Mesothelial cell of epicardium (in vitro differentiated cells): ENCODE measurements at regions not wholly inside any gene's neighbourhood (a gene's known extent, or its start where the extent isn't known, plus 50 kb on each side); places are given as distances from the start of the nearest gene placed in this dataset.

Experiments
- DNase-seq, 2 experiments: peaks; one replicate each; pipeline ENCODE4 v3.0.0; 2021; ENCODE audit warnings: low spot score in 2 of 2; ENCODE audit not compliant: unreplicated experiment in 2 of 2
- H3K27ac Mint-ChIP-seq: 2 replicates; pipeline ENCODE4 v1.8.0; 2021; ENCODE audit warnings: mixed read lengths
- H3K27me3 Mint-ChIP-seq: 2 replicates; pipeline ENCODE4 v1.8.0; 2021; ENCODE audit warnings: low read depth, mixed read lengths
- H3K36me3 Mint-ChIP-seq: 2 replicates; pipeline ENCODE4 v1.8.0; 2021; ENCODE audit warnings: mixed read lengths
- H3K4me1 Mint-ChIP-seq: 2 replicates; pipeline ENCODE4 v1.8.0; 2021; ENCODE audit warnings: mixed read lengths
- H3K4me3 Mint-ChIP-seq: 2 replicates; pipeline ENCODE4 v1.8.0; 2021; ENCODE audit warnings: mild to moderate bottlenecking, moderate library complexity, mixed read lengths
- H3K9me3 Mint-ChIP-seq: 2 replicates; pipeline ENCODE4 v1.8.0; 2021; ENCODE audit warnings: mixed read lengths
- CTCF ChIP-seq: fragments of 200-600 bp; sonication (generic); IDR thresholded peaks from one replicate; pipeline ENCODE4 v1.5.0; 2021; ENCODE audit warnings: antibody characterized with exemption; ENCODE audit not compliant: unreplicated experiment

GRCh38 chr3:23068016-23068728 lies 135.0 kb upstream of the UBE2E2 start:
- Mint-ChIP-seq H3K27me3 (no peaks in the 10 kb centered on the region), H3K36me3 (no peaks in the 10 kb centered on the region), H3K4me3 (no peak overlapping the region), H3K9me3 (no peaks in the 10 kb centered on the region), H3K4me1 (no peaks in the 10 kb centered on the region), H3K27ac (no peak overlapping the region)
- no peak for TF ChIP-seq CTCF
- no peak for DNase-seq

DNA sequence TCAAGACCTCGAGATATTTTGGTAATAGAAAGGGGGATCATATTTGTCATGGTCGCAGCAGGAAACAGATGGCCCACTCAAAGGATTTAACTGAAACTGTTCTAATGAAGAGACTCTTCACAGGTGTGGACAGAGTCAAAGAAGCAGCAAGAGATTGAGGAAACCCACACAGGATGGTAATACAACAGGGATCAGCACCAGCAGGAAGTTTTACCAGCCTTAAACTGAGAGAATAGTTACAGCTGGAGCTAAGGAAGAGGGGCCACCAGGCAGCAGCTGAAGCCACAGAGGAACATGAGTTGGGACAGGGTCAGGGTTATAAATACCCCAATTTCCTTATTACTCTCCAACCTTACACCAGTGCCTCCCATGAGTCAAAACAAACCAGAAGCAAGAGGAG lies 131.8 kb upstream of the UBE2E2 start:
- no peaks in the 10 kb centered on the region for H3K27me3 Mint-ChIP-seq
- H3K27ac Mint-ChIP-seq: no peak overlapping the region
- DNase-seq: no peak
- TF ChIP-seq CTCF: no peak
- no peaks in the 10 kb centered on the region for H3K9me3 Mint-ChIP-seq
- H3K4me1 Mint-ChIP-seq: peaks cover 10% of the 10 kb centered on the region
- H3K4me3 Mint-ChIP-seq: no peak overlapping the region
- no peaks in the 10 kb centered on the region for H3K36me3 Mint-ChIP-seq

- H3K27ac Mint-ChIP-seq: no peak overlapping the region
- DNase-seq: no peak
- no peaks in the 10 kb centered on the region for H3K36me3 Mint-ChIP-seq
- TF ChIP-seq CTCF: no peak
- no peaks in the 10 kb centered on the region for H3K27me3 Mint-ChIP-seq
- peaks cover 14% of the 10 kb centered on the region for H3K4me1 Mint-ChIP-seq
- H3K4me3 Mint-ChIP-seq: no peak overlapping the region
- H3K9me3 Mint-ChIP-seq: no peaks in the 10 kb centered on the region
These were observed 131.4 kb upstream of the UBE2E2 start for GRCh38 chr3:23071758-23072157.

- no peak for DNase-seq
- peaks cover 23% of the 10 kb centered on the region for H3K4me1 Mint-ChIP-seq
- no peak for TF ChIP-seq CTCF
These were observed 130.4 kb upstream of the UBE2E2 start for GRCh38 chr3:23072693-23073092.

DNA sequence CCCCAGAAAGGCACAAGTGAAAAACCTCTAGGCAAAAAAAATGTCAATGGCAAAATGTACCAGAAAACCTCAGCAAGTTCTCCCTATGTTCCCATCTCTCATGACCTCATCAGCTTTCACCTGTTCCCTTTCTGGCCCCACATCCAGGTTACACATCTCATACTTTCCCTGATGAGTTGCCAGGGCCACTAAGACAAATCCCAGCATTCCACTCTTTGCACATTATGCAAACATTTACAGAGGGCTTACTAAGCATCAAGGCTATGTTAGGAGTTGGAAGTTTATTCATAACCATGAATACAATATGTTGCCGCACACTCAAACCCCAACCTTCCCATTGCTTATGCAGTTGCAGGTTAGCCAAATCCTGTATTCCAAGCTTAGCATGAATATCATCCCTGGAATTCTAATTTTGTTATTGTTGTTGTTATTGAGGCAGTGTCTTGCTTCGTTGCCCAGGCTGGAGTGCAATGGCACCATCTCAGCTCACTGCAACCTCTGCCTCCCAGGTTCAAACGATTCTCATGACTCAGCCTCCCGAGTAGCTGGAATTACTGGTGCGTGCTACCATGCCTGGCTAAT lies 129.3 kb upstream of the UBE2E2 start:
- H3K27me3 Mint-ChIP-seq: no peaks in the 10 kb centered on the region
- no peaks in the 10 kb centered on the region for H3K36me3 Mint-ChIP-seq
- no peaks in the 10 kb centered on the region for H3K9me3 Mint-ChIP-seq
- H3K4me1 Mint-ChIP-seq: peaks cover 23% of the 10 kb centered on the region
- H3K27ac Mint-ChIP-seq: no peak overlapping the region
- no peak for DNase-seq
- H3K4me3 Mint-ChIP-seq: no peak overlapping the region
- TF ChIP-seq CTCF: no peak

More at GRCh38 chr3:23072693-23073092, 130.4 kb upstream of the UBE2E2 start:
- no peaks in the 10 kb centered on the region for H3K9me3 Mint-ChIP-seq
- H3K27me3 Mint-ChIP-seq: no peaks in the 10 kb centered on the region
- no peak overlapping the region for H3K4me3 Mint-ChIP-seq
- no peaks in the 10 kb centered on the region for H3K36me3 Mint-ChIP-seq
- no peak overlapping the region for H3K27ac Mint-ChIP-seq
